PC-3 (cell line): ENCODE measurements at regions not wholly inside any gene's neighbourhood (a gene's known extent, or its start where the extent isn't known, plus 50 kb on each side); places are given as distances from the start of the nearest gene placed in this dataset.

Source experiments
- EZH2 ChIP-seq: fragments of 300-600 bp; sonication (generic); IDR thresholded peaks from one replicate; pipeline ENCODE4 v1.6.1; 2017; ENCODE audit warnings: antibody characterized with exemption, mild to moderate bottlenecking, low read length; ENCODE audit not compliant: unreplicated experiment
- TF ChIP-seq, protein P1 (sequence below): fragments of 300-600 bp; sonication (generic); conservative IDR thresholded peaks from 2 replicates; pipeline ENCODE4 v1.5.1; 2017; ENCODE audit warnings: antibody characterized with exemption, low read depth, mild to moderate bottlenecking, low read length

DNA sequence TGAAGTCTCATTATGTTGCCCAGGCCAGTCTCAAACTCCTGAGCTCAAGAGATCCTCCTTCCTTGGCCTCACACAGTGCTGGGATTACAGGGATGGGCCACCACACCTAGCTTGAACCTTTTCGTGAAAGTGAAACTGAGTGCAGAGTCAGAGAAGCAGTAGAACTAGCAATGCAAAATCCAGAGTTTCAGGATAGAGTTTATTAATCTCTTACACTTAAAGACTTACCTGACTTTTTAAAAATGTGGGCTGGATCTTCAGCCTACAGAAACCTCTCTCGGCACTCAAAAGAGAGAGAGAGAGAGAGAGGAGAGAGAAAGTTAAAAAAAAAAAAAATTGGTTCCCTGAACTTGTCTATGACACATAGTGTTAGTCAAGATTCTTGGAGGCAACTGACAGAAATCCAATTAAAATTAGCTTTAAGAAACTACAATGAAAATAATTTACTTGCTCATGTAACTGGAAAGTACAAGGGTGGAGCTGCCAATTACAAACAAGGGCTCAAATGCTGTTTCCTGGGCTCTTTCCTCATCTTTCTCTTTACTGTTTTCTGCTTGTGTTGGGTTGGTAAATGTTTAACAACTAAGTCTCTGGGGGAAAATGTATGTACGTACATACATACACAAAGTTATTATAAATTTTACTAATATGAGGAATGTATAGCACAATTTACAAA is 98.1 kb upstream of the CERS6 start:
- TF ChIP-seq, protein P1, sequence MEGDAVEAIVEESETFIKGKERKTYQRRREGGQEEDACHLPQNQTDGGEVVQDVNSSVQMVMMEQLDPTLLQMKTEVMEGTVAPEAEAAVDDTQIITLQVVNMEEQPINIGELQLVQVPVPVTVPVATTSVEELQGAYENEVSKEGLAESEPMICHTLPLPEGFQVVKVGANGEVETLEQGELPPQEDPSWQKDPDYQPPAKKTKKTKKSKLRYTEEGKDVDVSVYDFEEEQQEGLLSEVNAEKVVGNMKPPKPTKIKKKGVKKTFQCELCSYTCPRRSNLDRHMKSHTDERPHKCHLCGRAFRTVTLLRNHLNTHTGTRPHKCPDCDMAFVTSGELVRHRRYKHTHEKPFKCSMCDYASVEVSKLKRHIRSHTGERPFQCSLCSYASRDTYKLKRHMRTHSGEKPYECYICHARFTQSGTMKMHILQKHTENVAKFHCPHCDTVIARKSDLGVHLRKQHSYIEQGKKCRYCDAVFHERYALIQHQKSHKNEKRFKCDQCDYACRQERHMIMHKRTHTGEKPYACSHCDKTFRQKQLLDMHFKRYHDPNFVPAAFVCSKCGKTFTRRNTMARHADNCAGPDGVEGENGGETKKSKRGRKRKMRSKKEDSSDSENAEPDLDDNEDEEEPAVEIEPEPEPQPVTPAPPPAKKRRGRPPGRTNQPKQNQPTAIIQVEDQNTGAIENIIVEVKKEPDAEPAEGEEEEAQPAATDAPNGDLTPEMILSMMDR = no peak
- TF ChIP-seq EZH2 = no peak
